ENCODE measurements at regions not wholly inside any gene's neighbourhood (a gene's known extent, or its start where the extent isn't known, plus 50 kb on each side); places are given as distances from the start of the nearest gene placed in this dataset.

DNA sequence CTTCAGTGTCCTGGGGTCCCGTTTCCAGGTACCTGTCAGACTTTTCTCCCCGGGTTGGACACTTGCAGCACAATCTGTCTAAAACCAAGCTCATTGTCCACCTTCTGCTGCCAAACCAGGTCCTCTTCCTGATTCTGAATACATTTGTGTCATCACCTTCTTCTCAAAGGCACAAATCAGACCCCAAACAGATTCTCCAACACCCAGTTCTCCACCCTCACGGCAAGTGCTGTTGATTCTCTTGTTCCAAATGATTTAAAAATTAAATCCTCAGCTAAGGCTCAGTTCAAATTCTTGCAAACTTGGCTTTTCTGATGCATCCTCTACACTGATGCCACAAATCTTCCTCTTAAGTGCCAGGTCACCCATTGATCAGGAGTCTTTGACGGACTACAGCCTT, 122.5 kb upstream of the LDB2 start:
- TF ChIP-seq, protein P1, sequence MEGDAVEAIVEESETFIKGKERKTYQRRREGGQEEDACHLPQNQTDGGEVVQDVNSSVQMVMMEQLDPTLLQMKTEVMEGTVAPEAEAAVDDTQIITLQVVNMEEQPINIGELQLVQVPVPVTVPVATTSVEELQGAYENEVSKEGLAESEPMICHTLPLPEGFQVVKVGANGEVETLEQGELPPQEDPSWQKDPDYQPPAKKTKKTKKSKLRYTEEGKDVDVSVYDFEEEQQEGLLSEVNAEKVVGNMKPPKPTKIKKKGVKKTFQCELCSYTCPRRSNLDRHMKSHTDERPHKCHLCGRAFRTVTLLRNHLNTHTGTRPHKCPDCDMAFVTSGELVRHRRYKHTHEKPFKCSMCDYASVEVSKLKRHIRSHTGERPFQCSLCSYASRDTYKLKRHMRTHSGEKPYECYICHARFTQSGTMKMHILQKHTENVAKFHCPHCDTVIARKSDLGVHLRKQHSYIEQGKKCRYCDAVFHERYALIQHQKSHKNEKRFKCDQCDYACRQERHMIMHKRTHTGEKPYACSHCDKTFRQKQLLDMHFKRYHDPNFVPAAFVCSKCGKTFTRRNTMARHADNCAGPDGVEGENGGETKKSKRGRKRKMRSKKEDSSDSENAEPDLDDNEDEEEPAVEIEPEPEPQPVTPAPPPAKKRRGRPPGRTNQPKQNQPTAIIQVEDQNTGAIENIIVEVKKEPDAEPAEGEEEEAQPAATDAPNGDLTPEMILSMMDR (IDR thresholded peaks at IDR 0.05) = no peak
- no peak for TF ChIP-seq POLR2A (IDR thresholded peaks at IDR 0.05)

Measured in body of pancreas (tissue), 4 donors.